ENCODE measurements at regions not wholly inside any gene's neighbourhood (a gene's known extent, or its start where the extent isn't known, plus 50 kb on each side); places are given as distances from the start of the nearest gene placed in this dataset.
"Not testable (repeated sequence)": the region's sequence is repeated elsewhere in the genome, so short reads cannot be mapped to it uniquely, and the experiment has no call there.

DNA sequence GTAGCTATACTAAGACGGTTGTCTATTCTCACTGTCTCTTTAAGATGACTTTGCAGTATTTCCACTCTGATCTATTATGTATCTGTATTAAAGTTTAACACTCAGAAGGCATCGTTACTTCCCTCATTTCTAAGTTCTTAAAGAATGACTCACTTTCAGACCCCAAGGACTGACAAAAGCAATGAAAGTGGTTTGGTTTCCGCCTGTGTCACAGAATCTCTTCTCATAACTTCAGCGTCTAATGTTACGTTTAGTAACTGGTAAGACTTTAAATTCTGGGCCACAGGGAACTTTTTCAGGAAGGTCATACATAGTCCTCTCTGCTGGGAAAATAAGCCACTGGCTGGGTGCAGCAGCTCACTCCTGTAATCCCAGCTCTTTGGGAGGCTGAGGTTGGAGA lies 892.0 kb upstream of the AUTS2 start:
- intact Hi-C loops (cut with DNase I): no loop called here
- ATAC-seq (ENCODE audit: poor library complexity): no peak
- no peak for DNase-seq

DNA sequence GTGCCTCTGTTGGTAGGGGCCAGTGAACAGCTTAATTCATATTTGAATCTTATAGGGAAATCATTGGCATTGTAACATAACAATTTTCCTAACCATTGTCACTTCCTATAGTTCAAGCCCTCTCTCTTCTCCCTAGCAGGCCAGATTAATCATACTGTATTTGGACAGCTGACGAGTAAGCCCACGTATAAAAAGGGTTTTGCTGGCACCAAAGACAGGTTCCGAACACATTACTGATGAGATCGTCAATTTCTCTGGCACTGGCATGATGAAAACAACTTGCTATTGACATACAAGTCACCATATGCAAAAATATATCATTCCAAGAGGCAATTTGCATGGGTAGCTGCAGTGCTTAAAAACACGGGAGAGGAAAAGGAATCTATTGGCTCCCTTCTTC lies 891.1 kb upstream of the AUTS2 start:
- ATAC-seq (ENCODE audit: poor library complexity) (no peak), DNase-seq (no peak)
- intact Hi-C loops (cut with DNase I): no loop called here

DNA sequence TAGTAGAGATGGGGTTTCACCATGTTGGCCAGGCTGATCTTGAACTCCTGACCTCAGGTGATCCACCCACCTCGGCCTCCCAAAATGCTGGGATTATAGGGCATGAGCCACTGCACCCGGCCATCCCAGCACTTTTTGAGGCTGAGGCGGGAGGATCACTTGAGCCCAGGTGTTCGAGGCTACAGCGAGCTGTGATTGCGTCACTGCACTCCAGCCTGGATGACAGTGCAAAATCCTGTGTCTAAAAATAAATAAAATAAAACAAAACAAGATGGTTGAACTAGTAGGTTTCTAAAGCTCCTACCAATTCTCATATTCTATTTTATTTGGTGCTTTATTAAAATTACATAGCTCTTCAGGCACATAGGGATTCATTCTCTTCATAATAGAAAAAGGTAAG lies 890.3 kb upstream of the AUTS2 start:
- no peak for ATAC-seq (ENCODE audit: poor library complexity)
- intact Hi-C loops (cut with DNase I): no loop called here

DNA sequence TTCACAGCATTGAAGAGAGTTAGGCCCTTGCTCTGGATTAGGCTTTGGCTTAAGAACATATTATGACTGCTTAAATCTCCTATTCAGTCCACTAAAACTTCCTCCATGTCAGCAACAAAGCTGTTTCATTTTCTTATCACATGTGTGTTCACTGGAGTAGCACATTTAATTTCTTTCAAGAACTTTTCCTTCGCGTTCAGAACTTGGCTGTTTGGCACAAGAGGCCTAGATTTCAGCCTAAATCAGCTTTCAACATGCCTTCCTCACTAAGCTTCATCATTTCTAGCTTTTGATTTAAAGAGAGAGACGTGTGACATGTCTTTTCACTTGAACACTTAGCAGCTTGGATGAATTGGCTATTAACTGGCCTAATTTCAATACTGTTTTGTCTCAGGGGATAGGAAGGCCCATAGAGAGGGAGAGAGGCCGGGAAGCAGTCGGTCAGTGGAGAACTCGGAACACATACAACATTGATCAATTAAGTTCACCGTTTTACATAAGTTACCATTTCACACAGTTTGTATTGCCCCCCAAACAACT lies 885.2 kb upstream of the AUTS2 start:
- intact Hi-C loops (cut with DNase I): no loop called here
- ATAC-seq (ENCODE audit: poor library complexity): no peak
- no peak for DNase-seq

More for the DNA sequence above, 890.3 kb upstream of the AUTS2 start:
- no peak for DNase-seq

DNA sequence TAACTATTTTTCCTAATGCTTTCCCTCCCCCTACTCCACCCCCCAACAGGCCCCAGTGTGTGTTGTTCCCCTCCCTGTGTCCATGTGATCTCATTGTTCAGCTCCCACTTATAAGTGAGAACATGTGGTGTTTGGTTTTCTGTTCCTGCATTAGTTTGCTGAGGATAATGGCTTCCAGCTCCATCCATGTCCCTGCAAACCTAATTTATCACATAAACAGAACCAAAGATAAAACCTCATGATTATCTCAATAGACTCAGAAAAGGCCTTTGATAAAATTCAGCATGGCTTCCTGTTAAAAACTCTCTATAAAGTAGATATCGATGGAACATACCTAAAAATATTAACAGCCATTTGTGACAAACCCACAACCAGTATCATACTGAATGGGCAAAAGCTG lies 884.1 kb upstream of the AUTS2 start:
- ATAC-seq (ENCODE audit: poor library complexity); intact Hi-C loops (cut with DNase I); DNase-seq: not testable (repeated sequence)

DNA sequence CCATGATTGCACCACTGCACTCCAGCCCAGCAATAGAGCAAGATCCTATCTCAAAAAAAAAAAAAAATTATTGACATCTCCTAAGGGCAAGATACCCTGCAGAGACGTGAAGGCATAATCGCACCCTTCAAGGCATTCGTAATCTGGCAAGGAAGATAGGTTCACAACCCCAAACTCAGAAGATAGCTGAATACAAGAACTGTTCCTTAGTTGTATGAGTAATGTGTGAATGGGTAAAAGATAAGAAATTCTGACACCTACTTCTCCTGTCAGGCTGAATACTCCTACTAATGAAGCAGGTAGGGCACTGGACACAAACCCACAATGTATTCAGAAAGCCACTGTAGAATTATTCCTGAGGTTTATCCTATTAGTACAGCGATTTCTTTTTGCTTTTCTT lies 882.4 kb upstream of the AUTS2 start:
- DNase-seq (no peak), ATAC-seq (ENCODE audit: poor library complexity) (no peak)
- intact Hi-C loops (cut with DNase I): no loop called here

DNA sequence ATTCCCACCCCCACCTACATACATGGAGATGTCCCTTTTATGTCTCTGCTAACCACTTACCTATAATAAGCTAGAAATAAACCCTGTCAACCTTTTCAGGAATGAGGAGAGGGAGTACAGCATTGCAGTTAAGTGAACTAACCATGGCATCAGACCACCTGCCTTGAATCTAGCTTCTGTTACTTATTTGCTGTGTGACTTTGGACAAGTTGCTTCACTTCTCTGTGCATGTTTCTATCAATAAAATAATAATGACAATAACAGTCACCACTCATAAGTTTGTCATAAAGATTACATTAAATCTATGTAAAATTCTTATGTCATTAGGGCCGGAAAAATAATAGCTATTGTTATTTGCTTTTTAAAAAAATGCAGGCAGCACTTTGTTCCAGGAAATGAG lies 881.1 kb upstream of the AUTS2 start:
- no peak for ATAC-seq (ENCODE audit: poor library complexity)
- intact Hi-C loops (cut with DNase I): no loop called here
- no peak for DNase-seq

DNA sequence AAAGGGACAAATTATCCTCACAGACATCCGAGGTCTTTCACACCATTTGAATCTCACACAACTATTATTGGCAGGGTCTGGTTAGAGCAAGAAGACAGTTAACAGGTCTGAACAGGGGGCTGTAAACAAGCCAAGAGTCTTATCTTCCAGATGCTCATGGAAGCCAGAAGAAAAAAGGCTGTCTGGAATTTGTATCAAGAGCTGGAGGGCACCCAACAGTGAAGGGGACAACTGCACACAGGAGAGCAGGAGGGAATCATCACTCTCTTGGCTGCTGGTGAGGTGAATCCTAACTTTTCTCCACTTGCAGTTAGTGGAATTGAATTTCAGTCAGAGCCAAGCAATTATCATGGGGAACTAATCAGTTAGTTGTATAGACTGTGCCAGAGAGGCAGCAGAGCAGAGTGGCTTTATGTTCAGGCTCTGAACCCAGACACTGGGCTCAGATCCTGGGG lies 880.2 kb upstream of the AUTS2 start:
- peak; percentile 52 for ATAC-seq (ENCODE audit: poor library complexity)
- no peak for DNase-seq
- intact Hi-C loops (cut with DNase I): no loop called here

DNA sequence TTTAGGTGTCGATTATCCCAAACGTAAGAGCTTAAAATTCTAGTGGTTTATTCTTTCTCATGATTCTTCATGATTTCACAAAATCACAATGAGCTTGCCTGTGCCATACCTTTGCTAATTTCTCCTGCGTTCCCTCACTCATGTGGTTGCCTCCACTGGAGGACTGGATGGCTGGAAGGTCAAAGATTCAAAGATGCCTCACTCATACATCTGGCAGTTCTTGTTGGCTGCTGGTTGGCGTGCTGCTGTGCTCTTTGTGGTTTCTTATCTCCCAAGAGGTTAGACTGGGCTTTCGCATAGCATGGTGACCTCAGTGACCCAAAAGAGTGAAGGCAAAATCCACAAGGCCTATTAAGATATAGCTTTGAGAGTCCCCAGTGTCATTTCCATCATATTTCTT lies 877.6 kb upstream of the AUTS2 start:
- no peak for ATAC-seq (ENCODE audit: poor library complexity)
- intact Hi-C loops (cut with DNase I): no loop called here
- no peak for DNase-seq

DNA sequence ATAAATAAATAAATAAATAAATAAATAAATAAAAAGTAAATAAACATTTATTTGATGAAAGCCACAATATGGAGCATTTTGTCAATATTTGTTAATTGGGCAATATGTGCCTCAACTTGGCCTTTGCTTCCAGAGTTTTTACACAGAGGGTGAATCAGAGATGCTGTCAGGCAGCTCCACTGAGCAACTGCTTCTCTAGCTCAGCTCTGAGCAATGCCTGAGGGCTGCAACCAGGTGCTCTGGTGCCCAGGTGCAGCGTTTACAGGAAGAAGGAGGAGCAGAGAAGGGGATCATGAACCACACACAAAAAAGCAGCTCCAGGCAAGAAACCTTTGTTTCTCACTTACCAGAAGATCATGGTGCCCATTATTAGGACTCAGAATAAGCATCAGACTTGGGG lies 876.2 kb upstream of the AUTS2 start:
- DNase-seq (no peak), ATAC-seq (ENCODE audit: poor library complexity) (no peak)
- intact Hi-C loops (cut with DNase I): no loop called here

DNA sequence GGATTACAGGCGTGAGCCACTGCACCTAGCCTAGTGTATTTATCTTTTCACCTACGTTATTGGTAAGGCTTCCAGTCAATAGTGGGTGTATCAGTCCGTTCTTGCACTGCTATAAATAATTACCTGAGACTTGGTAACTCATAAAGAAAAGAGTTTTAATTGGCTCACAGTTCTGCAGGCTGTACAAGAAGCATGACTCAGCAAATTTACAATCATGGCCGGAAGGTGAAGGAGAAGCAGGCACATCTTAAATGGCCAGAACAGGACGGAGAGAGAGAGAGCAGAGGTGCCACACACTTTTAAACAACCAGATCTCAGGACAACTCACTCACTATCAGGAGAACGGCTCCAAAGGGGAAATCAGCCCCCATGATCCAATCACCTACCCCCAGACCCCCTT lies 873.3 kb upstream of the AUTS2 start:
- intact Hi-C loops (cut with DNase I): no loop called here
- no peak for ATAC-seq (ENCODE audit: poor library complexity)
- DNase-seq: no peak

DNA sequence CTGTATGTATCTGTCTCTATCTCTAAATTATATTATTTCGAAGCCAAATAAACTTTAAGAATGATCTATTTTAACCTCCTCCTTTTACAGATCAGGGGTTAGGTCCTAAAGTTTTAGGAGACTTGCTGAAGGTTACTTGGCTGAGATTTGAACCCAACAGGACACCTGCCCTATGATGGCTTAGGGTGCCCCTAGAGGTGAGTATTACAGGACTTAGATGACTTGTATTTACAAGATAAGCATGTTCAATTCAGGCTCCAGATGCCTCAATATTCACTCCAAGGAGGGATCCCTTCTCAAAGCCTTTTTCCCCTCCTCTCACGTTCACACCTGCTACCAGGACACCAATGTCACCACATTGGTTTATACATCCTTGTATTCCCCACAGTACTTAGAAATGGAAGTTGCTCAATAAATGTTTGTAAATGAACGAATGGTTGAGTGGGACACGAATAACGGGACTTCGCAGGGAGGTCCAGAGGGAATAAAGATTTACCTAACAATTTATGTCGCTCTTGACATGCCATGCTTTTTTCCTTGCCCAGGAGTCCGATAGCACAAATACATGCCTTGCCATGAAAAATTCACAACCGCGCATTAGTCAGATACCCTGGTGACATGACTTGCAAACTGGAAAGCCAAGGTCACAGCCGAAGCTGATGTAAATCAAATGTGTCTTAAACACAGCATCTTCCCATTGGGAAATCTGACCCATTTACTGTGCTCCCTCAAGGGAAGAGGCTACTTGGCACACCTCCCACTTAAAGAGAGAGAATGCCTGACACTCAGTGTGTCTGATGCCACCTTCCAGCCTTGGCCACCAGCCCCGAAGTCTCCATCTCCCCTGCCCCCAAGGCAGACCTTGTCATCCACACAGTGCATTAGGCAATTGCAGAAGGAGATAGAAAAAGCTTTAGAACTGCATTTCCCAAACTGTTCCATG lies 872.2 kb upstream of the AUTS2 start:
- ATAC-seq (ENCODE audit: poor library complexity) (no peak), DNase-seq (no peak)
- intact Hi-C loops (cut with DNase I): no loop called here

DNA sequence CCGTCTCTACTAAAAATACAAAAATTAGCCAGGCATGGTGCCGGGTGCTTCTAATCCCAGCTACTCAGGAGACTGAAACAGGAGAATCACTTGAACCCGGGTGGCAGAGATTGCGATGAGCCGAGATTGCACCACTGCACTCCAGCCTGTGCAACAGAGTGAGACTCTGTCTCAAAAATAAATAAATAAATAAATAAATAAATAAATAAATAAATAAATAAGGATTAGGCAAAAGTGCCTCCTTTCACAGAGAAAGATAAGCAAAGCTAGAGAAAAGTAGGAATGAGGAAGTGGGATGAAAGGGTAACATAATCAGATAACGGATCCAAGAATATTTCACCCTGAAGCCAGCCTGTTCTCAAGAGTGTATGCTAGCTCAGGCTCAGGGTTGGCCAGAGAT lies 869.6 kb upstream of the AUTS2 start:
- DNase-seq; intact Hi-C loops (cut with DNase I); ATAC-seq (ENCODE audit: poor library complexity): not testable (repeated sequence)

DNA sequence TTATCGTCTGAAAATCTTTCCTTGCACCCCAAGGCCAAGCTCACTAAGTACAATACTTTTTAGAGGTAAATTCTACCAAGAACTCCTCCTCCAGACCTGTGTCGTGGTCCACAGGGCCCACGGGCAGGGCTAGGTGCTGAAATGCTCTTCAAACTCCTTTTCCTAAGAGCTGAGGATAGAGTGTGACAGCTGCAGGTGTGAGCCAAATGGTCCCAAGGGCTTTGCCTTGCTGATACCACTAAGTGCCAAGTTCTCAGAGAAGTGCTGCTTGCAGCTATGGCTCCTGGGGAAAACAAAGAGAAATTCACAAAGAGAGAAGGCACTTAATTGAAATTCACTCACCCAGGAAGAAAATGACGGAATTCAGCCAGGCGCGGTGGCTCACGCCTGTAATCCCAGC lies 868.9 kb upstream of the AUTS2 start:
- DNase-seq: no peak
- intact Hi-C loops (cut with DNase I): no loop called here
- ATAC-seq (ENCODE audit: poor library complexity): peak; percentile 66

DNA sequence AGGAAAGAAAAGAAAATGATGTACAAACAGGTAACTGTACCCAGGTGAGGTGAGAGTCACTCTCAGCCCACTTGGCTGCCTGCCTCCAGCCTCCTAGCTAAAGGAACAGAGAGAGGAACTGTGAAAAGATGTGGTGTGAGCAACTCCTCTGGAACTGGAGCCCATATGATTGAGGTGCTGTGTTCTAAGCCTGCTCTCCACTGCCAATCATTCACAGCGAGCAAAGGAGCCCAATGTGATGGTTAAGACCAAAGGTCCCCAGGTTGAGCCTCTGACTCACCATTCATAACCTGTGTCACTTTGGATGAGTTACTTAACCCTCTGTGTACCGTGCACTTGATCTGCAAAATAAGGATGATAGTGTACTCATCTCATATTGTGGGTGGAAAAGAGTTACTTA lies 868.1 kb upstream of the AUTS2 start:
- ATAC-seq (ENCODE audit: poor library complexity) (no peak), DNase-seq (no peak)
- intact Hi-C loops (cut with DNase I): no loop called here

DNA sequence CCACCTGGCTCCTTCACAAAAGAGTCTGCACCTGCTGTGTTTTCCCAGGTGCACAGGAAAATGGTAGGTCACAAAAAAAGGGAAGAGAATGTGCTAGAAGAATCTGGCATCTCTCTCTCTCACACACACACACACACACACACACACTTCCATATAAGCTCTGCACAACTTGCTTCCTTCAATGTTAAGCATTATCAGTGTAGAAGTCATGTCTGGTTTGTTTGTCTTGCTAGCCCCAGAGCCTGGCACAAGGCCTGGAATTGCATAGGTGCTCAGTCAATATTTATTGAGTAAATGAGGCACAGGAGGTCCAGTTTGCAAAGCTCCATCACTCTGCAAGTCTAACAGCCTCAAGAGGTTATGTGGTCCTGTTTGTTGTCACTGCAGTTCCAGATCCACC lies 867.3 kb upstream of the AUTS2 start:
- DNase-seq (no peak), ATAC-seq (ENCODE audit: poor library complexity) (no peak)
- intact Hi-C loops (cut with DNase I): no loop called here

DNA sequence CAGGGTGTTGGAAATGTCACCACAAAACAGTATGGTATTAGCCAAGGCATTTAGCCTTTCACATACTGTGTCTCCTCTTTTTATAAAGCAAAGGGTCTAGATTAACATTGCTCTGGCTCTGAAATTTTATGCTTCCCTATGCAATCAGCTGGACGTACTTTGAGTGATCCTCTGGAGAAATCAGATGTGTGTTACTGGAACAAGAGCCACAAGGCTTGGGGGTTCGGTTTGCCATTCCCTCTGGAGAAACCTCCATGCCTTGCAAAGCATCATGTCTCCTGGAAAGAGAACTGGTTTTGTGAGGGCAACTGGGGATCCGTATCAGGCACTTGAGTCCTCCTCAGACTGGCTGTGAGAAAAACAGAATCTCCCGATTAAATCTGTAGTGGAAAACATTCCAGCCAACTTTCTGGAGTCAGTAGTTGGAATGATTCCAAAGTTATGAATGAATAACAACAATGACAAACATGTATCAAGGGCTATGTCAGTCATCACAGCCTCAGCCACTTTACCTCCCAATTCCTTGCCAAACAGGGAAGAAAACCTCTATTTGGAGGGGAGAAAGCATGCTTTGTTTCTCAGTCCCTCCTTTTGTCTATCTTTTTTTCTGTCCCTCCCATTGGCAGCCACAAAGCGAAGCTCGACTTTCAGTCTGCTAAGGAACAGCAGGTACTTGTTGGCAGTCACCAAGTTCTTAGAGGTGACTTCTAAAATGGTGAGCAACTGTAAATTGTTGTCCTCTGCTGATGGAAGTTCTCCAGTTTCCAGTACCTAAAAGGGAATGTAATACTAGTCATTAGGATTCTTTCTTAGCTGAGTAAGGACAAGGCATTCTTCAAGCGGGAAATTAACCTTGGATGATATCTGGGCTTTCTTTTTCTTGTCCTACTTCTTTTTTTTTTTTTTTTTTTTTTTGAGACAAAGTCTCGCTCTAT lies 864.8 kb upstream of the AUTS2 start:
- no peak for DNase-seq
- ATAC-seq (ENCODE audit: poor library complexity): peak; percentile 53
- intact Hi-C loops (cut with DNase I): no loop called here

DNA sequence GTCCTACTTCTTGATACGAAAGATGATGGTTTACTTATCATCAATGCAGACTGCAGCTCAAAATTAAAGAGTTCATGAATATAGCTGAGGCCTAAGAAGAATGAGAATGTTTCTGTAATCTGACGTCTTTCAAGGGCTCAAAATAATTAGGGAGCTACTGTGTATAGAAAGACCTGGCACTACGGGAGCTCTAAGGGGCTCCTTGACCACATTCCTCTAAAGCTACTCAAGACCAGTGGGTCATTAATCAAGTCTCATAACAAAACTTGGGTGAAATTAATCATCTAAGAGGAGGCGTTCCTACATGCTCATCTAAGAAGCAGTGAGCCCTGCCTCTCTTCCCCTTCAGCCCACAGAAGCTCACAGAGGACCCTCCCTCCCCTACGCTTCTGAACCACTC lies 863.8 kb upstream of the AUTS2 start:
- DNase-seq (no peak), ATAC-seq (ENCODE audit: poor library complexity) (no peak)
- intact Hi-C loops (cut with DNase I): no loop called here

DNA sequence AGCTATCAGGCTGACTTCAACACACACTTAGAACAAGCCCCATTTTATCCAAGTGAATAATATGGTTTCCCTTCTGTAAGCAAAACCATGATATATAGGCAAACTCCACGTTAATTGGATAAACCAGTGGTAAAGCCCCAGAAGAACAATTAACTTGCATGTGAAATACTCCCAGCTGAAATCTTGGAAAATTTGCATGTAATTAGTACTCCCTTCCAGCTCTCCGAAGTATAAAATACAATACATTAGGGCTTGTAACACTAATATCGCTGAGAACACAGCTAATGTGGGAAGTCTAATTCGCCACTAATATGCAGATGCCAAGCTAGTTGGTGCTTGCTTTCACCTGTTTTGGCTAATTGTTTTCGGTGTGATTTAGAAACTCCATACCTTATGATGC lies 859.0 kb upstream of the AUTS2 start:
- intact Hi-C loops (cut with DNase I): no loop called here
- DNase-seq (no peak), ATAC-seq (ENCODE audit: poor library complexity) (no peak)

Data from Right ventricle myocardium superior (tissue), 1 donor.